GM12878 (cell line): ENCODE measurements at regions not wholly inside any gene's neighbourhood (a gene's known extent, or its start where the extent isn't known, plus 50 kb on each side); places are given as distances from the start of the nearest gene placed in this dataset.

ENCODE experiments used
- CEBPB ChIP-seq, 2 experiments: fragments of 150-350 bp in 1 of 2; IDR thresholded peaks; 2 replicates each; pipeline ENCODE4 v1.6.1; 2012 to 2014; ENCODE audit warnings: low read depth in 2 of 2, low read length in 2 of 2, borderline replicate concordance in 1 of 2, inconsistent platforms in 1 of 2
- CTCF ChIP-seq, 3 experiments: IDR thresholded peaks in 2 of 3; conservative IDR thresholded peaks in 1 of 3; 2 replicates each; pipeline ENCODE4 v1.5.1; 2011; ENCODE audit warnings: low read depth in 3 of 3, low read length in 3 of 3, mild to moderate bottlenecking in 3 of 3, control low read depth in 2 of 3, moderate library complexity in 2 of 3, inconsistent platforms in 1 of 3, mixed read lengths in 1 of 3; ENCODE audit not compliant: control insufficient read depth in 2 of 3, insufficient read depth in 1 of 3; ENCODE audit errors: extremely low read depth in 1 of 3
- FOXK2 ChIP-seq: fragments of 450-650 bp; IDR thresholded peaks from 2 replicates; pipeline ENCODE4 v1.6.1; 2017; ENCODE audit warnings: mild to moderate bottlenecking, moderate library complexity
- POLR2A ChIP-seq: IDR thresholded peaks from 2 replicates; pipeline ENCODE4 v1.6.1; 2011; ENCODE audit warnings: low read depth, mild to moderate bottlenecking, low read length
- POLR2AphosphoS5 ChIP-seq: IDR thresholded peaks from 2 replicates; pipeline ENCODE4 v1.6.1; 2011; ENCODE audit warnings: mild to moderate bottlenecking, low read length, inconsistent platforms
- SIN3A ChIP-seq: IDR thresholded peaks from 2 replicates; pipeline ENCODE4 v1.6.1; 2012; ENCODE audit warnings: low read depth, low read length, improper control_type of control experiment
- TAF1 ChIP-seq: IDR thresholded peaks from 2 replicates; pipeline ENCODE4 v1.6.1; 2011; ENCODE audit warnings: mild to moderate bottlenecking, low read depth, low read length, borderline replicate concordance
- ZZZ3 ChIP-seq: IDR thresholded peaks from 2 replicates; pipeline ENCODE4 v1.6.1; 2011; ENCODE audit warnings: low read depth; ENCODE audit not compliant: control insufficient read depth, insufficient read length

- TF ChIP-seq SIN3A = no peak
- TF ChIP-seq CEBPB (IDR thresholded peaks at IDR 0.05; ENCODE audit: borderline replicate concordance in 1 of 2, low read depth in 2 of 2, low read length in 2 of 2) = no peak
- no peak for TF ChIP-seq ZZZ3
- no peak for TF ChIP-seq TAF1
- TF ChIP-seq CTCF (IDR thresholded peaks at IDR 0.05 in 2 of 3, conservative IDR thresholded peaks at IDR 0.05 in 1 of 3; ENCODE audit: control insufficient read depth in 2 of 3, extremely low read depth in 1 of 3, insufficient read depth in 1 of 3, low read depth in 3 of 3, low read length in 3 of 3) = no peak
- TF ChIP-seq FOXK2 = no peak
- TF ChIP-seq POLR2AphosphoS5 = no peak
- TF ChIP-seq POLR2A = no peak
Observed at GRCh38 chr5:17018871-17019270, 82.8 kb upstream of the MYO10 start.
